IPS DF 19.7 (cell line): ENCODE measurements at regions not wholly inside any gene's neighbourhood (a gene's known extent, or its start where the extent isn't known, plus 50 kb on each side); places are given as distances from the start of the nearest gene placed in this dataset.
A peak's percentile ranks its signal among the peaks of the same experiment; 100 is the strongest.
"Not testable (repeated sequence)": the region's sequence is repeated elsewhere in the genome, so short reads cannot be mapped to it uniquely, and the experiment has no call there.

ENCODE experiments used
- DNase-seq: peaks from one replicate; pipeline ENCODE4 v3.0.0-alpha.2; 2013; ENCODE audit warnings: low read depth, low spot score

DNA sequence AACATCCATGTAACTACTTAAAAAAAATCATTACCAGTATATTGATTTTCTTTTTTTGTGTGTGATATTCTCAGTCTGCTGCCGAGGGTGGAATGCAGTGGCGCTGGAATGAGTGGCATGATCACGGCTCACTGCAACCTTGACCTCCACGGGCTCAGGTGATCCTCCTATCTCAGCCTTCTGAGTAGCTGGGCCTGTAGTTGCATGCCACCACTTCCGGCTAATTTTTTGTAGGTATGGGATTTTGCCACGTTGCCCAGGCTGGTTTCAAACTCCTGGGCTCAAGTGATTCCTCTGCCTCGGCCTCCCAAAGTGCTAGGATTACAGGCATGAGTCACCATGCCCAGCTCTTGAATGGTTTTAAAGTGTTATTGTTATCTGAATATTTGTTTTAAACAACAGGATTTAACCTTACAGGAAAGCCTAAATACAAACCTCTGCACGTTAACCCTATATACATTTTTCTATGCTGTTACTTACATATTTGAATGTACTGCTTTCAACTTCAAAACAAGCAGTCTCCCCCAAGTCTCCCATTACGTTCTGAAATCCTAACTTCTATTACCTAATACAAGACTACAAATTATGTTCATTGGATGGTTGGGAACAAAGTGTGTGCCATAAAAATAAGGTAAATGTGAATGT is 61.7 kb downstream of the KPNA2 start:
- DNase-seq, result no peak

DNA sequence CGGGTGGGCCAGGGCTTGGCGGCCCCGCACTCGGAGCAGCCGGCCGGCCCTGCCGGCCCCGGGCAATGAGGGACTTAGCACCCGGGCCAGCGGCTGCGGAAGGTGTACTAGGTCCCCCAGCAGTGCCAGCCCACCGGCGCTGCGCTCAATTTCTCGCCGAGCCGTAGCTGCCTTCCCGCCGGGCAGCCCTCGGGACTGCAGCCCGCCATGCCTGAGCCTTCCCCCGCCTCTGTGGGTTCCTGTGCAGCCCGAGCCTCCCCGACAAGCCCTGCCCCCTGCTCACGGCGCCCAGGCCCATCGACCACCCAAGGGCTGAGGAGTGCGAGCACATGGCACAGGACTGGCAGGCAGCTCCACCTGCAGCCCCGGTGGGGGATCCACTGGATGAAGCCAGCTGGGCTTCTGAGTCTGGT is 63.8 kb downstream of the KPNA2 start:
- not testable (repeated sequence) for DNase-seq

DNA sequence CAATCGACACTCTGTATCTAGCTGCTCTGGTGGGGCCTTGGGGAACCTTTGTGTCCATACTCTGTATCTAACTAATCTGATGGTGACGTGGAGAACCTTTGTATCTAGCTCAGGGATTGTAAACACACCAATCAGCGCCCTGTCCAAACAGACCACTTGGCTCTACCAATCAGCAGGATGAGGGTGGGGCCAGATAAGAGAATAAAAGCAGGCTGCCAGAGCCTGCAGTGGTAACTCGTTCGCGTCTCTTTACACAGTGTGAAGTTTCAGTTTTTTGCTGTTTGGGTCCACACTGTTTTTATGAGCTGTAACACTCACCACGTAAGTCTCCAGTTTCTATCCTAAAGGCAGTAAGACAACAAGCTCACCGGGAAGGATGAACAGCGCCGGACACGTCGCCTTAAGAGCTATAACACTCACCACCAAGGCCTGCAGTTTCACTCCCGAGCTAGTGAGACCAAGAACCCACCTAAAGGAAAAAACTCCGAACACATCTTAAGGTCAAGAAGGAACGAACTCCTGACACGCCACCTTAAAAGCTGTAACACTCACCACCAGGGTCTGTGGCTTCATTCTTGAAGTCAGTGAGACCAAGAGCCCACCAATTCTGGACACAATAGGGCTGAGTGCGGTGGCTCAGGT is 64.6 kb downstream of the KPNA2 start:
- no peak for DNase-seq

DNA sequence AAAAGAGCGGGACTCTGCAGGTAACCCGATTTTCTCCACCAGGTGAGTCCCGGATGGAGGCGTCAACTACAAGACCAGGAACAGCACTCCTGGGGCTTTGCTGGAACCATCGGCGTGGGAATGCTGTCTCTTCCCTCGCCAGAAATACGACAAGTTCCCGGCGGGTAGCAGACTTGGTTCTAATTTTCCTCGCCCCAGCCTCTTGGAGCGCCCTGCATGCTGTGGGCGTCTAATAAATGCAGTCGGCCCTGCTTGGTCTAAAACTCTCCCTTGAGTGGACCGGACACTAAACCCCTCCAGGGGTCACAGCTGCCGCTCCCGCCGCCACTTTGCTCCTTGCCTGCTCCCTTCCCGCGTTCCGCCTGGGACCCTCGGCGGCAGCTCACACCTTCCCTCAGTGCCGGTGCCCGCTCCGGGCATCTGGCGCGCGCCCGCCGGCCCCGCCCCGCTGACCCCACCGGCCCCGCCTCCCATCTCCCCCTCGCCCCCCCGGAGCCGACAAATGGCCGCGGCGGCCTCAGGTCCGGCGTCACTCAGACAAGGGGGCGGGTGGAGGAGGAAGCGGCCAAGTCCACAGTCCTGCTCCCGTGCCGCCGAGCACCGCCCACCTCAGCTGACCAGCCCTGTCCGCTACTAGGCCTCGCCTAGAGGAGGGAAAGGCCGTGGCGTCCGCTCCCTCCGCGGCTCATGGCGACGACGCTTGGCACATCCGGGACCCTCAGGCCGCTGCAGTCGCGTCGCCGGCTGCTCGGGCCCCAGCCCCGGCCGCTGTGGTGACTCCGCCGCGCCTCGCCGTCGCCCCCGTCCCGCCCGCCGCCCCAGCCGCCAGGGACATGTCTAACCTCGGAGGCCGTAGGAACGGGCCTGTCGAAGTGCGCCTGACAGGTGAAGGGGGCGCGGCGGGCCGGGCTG is 65.8 kb downstream of the KPNA2 start:
- DNase-seq, result peak; percentile 78

DNA sequence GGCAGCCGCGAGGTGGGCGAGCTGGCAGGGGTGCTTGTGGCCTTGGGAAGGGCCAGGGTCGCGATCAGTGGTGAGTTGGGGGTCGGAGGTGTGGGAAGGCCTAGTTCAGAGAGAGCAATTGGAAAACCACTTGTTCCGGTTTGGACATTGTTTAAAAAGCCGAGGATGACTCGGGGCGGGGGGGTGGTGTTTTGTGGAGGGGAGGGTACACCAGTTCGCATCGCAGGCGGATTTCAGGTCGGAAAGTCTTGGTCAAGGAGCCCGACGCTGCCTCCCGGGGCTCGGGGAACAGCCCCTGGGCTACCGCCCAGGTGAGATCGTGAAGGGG is 66.4 kb downstream of the KPNA2 start:
- no peak for DNase-seq

DNA sequence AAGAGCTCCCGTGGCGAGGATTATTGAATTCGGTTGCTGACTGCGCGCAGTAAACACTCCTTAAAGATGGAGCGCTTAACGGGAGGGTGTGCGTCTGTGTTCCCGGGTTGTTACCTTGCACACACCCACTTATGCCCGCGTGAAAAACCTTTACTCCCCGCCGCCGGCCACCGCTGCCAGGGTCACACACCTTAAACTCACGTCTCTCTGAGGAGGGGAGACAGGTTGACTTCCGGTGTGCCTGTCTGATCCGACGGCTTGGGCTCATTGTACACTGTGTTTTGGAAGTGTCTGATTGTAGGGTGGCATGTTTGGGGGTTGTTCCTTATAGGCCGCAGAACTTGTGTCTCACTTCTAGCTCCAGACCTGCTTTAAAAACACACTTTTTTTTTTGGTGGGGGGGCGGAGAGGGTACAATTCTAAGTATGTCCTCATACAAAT is 66.8 kb downstream of the KPNA2 start:
- DNase-seq, result no peak

DNA sequence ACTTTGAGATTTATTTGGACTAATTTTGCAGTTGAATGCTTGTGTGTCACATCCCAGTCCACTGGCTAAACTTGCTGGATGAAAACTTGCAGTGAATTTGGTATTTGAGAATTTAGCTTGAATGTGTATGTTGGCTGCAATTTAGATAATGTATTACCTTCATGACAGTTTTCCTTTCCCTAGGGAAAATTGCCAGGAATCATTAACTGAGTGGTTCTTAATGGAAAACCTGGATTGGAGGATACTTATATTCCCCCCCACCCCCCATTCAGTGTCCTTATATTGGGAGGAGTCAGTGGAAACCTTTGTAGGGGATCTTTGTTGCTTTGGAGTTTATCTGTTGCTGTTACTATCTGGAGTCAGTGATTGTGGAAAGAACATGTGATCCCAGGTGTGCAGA is 67.6 kb downstream of the KPNA2 start:
- DNase-seq, result no peak

DNA sequence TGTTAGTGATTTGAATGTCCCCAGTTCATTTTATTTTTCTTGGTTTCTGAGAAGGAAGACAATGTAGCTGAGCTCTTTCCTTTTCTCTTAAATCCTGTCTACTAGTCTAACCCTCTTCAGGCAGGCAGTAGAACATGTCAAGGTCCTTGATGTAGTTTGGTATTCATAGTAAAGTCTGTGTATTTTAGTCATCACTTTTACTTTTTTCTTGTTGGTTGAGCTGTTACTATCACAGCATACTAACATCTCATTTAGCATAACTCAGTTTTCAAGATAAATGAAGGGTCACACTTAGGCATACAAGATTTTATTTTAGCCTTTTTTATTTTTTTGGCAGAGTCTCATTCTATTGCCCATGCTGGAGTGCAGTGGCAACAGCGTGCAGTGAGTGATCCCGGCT is 70.5 kb downstream of the KPNA2 start:
- DNase-seq, result no peak

DNA sequence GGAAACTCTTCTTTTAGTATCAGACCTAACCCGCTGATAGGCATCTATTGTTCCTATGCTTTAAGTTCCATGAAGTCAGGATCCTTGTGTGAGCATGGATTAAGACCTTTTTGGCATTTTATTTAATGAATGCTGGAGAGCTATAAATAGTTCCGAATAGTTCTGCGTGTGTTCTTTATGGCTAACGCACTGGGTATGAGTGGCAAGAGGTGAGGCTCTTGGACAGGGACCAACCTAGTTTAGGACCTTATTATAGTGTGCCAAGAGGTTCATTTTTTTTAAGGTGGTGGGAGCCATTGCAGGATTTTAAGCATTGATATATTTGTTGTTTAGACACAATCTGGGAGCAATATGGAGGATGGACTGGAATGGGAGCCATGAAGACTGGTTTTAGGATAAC is 71.8 kb downstream of the KPNA2 start:
- DNase-seq, result no peak

DNA sequence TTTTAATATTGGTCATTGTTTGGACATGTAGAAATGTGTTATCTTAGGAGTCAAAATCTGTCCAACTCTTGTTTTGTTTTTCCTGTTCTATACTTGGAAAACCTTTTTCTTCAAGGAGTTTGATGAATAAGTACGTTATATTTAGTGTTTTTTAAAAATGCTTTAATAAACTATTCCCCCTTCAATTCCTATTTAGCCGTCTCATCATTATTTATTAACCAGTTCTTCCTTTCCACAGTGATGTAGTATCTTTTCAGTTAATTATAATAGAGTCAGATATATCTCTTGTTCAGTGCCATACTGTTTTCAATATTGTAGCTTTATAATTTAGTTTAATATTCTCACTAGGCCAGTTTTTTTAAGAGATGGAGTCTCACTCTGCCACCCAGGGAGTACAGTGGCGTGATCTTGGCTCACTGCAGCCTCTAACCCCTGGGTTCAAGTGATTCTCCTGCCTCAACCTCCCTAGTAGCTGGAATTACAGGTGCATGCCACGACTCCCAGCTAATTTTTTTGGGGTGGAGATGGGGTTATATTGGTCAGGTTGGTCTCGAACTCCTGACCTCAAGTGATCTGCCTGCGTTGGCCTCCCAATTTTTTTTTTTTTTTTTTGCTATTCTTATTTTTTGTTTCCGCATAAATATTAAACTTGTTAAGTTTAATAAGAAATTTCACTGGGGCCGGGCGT is 72.9 kb downstream of the KPNA2 start:
- no peak for DNase-seq

DNA sequence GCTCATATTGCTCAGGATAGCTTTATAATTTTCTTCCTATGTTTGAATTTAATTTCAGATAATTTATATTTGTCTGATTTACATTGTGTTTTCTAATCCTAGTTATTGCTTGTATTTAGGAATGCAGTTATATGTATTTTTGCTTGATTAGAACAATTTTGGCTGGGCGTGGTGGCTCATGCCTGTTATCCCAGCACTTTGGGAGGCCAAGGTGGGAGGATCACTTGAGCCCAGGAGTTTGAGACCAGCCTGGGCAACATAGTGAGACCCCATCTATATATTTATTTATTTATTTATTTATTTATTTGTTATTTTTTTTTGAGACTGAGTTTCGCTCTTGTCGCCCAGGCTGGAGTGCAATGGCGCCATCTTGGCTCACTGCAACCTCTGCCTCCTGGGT is 73.9 kb downstream of the KPNA2 start:
- DNase-seq, result not testable (repeated sequence)

DNA sequence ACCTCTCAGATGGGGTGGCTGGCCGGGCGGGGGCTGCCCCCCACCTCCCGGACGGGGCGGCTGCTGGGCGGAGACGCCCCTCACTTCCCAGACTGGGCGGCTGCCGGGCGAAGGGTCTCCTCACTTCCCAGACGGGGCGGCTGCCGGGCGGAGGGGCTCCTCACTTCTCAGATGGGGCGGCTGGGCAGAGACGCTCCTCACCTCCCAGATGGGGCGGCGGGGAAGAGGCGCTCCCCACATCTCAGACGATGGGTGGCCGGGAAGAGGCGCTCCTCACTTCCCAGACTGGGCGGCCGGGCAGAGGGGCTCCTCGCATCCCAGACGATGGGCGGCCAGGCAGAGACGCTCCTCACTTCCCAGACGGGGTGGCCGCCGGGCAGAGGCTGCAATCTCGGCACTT is 80.7 kb downstream of the KPNA2 start:
- not testable (repeated sequence) for DNase-seq

DNA sequence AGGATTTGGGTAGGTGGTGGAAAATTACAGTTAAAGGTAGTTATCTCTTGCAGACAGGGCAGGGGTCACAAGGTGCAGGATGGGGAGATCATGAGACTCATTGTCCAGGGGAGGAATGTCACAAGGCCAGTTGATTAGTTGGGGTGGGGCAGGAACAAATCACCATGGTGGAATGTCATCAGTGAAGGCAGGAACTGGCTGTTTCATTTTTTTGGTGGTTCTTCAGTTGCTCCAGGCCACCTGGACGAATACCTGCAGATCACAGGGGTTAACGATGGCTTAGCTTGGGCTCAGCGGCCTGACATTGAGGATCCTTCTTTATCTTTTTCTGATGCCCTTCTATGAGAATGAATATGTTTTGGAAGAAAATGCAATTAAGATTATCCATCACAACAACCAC is 87.1 kb downstream of the KPNA2 start:
- no peak for DNase-seq

DNA sequence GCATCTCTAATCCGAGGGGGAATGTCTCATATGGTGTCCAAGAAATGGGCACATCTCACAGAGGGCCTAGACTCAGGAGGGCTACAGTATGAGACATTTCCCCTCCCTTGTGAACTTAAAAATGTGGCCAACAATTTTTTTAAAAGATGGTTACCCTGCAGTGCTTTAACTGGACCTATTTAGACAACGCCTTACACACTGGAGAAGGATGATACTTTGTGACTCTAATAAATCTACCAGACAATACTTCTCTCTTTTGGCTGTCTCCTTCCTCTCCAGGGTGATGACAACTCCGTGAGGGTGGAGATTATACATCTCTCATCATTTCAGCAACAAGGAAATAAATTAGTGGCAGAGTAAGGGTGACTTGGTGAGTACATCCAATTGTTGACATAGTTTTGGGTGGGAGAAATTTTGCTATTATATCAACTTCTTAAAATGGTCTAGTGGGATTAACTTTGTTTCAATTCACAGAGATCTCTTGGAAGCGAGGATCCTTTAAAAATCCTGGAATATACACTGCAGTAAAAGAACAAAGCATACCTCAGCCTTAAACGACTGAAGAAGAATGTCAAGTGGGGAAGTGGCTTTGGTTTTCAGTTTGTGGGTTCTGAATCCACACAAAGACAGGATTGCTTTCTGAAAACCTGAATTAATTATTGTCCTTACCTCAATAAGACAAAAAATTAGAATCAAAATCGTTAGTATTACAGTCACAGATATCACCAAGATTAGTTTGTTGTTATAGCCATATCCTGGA is 89.8 kb downstream of the KPNA2 start:
- DNase-seq, result no peak

DNA sequence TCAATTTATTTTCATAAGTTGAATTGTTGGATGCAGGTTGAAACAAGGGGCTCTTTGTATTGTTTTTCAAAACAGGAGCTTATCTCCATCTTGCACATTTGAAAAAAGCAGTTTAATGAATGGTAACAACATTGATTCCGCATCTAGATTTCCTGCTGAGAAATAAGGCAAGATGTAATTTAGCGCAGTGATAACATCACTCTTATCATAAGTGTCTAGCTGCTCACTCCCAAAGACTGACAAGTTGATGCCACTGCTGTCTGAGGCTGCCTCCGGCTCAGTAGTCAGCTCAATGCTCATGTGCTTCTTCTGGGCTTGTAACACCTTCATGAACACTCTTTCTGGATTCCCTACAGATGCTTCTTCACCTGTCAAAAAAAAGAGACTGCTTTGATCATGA is 92.4 kb downstream of the KPNA2 start:
- DNase-seq, result no peak

DNA sequence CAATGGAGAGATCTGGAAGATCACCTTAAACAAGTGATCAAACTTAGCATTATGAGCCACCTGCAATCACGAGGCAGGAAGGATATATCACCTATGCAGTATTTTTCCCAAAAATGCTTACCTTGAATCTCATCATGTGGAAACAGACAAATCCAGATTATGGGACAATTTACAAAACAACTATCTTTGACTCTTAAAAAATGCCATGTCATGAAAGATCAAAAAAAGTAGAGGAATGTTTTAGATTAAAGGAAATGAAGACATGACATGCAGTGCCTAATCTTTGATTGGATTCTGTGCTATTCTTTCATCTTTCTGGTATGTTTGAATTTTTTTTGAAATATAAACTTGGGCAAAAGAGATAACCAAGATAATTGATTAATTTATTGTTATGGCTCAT is 95.9 kb downstream of the KPNA2 start:
- DNase-seq, result no peak

DNA sequence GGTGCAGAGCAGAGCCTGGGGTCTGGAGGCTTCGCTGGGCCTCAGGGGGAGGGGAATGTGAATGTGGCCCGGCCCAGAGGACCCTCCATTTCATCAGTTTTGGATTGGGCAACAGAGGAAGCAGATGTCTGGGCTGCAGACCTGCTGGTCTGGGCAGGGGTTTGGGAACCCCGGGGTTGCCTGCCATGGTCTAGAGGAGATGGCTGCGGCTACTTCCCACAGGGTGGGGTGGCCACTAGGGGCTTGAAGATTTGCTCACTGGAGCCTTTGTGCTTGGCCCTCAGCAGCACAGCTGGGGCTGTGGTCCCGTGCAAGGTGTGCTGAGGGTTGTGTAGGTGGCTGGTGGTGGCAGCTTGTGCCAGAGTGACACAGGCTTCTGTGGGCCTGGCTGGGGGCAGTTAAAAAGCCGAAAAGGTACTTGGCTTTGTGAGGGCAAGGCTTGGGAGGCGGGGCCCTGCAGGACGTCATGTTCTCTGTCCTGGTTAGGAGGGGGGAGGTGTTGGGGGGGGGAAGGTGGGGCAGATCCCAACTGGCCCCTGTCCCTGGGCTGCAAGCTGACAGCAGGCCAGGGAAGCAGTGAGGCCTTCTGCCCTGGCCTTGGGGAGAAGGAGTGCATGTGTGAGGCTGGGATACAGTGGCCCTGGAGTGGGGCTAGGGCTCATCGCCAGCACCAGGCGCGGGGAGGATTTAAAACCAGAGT is 98.0 kb downstream of the KPNA2 start:
- no peak for DNase-seq

DNA sequence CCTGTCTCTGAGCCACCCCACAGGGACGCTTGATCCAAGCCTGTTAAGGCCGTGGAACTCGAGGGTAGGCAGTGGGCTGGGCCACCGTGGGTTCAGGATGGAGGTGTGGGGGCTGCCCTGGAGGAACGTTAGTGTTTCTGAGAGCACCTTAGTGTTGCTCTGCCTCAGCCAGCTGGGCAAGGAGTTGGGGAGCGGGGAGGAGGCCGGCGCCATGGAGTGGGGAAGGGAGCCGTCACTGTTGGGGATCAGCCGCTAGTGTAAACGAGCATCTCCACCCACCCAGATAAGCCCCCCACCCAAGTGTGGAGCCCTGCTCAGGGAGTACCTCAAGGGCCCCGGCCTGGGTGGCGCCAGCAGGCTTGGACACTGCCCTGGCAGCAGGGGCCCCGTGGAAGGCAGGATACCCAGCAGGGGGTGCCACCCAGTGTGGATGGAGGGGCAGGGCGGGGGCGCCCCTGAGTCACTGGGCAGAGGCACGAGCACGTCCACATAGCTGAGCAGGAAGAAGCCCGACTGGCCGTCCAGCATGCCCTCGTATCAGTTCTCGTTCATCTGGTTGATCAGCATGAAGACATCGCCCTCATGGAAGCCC is 98.6 kb downstream of the KPNA2 start:
- DNase-seq, result no peak

DNA sequence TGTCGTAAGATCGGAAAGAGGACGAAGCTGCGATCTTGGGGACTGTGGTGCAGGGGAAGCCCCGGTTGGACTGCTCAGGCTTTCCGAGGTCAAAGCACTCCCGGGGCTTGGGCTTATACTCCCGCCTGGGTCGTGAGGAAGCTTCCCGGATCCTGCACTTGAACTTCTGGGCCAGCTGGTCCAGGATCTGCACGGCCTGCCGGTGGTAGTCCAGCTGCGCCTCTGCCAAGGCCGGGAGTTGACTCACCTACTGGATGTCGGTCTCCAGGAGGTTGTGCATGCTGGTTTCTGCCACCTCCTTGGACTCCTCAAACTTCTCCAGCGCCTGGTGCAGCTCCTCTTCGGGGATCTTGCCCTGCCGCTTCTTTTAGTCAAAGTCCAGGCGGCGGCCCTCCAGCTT is 99.2 kb downstream of the KPNA2 start:
- DNase-seq, result no peak

DNA sequence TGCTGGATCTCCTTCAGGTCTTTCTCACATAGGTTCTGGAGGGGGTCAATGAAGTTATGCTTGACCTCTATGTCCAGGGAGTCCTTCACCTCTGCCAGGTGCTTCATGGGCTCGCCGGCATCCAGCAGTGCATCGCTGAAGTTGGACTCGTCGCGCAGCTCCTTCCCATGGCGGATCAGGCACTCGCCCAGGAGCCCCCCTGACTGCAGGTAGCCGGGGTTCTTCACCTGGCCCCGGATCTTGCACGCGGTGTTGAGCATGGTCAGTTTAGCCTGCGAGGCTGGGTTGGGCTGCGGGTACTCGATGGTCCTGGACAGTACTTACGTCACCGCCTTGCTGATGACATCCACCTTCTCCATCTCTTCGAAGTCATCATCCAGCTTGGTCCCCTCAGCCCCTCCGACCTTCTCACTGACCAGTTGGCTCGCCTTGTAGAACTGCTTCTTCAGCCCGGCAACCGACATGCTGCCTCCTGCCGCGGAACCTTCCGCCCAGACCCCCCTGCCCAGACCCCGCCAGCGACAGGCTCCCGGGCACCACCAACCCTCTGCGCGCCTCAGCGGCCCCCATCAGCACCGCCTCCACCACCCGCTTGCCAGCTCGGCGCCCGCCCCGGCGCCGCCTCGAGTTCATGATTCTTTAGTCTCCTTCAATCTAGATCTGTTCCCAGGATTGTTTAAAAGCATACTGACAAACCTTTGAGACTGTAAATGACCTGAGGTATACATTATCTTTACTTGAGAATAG is 99.8 kb downstream of the KPNA2 start:
- DNase-seq, result no peak
